HG03460 (cell line): ENCODE measurements at regions not wholly inside any gene's neighbourhood (a gene's known extent, or its start where the extent isn't known, plus 50 kb on each side); places are given as distances from the start of the nearest gene placed in this dataset.
"Not testable (repeated sequence)": the region's sequence is repeated elsewhere in the genome, so short reads cannot be mapped to it uniquely, and the experiment has no call there.

Experiments
- ATAC-seq: cut with Tn5 transposase; IDR thresholded peaks from one replicate; pipeline ENCODE4 v1.9.1; 2021; ENCODE audit not compliant: unreplicated experiment

DNA sequence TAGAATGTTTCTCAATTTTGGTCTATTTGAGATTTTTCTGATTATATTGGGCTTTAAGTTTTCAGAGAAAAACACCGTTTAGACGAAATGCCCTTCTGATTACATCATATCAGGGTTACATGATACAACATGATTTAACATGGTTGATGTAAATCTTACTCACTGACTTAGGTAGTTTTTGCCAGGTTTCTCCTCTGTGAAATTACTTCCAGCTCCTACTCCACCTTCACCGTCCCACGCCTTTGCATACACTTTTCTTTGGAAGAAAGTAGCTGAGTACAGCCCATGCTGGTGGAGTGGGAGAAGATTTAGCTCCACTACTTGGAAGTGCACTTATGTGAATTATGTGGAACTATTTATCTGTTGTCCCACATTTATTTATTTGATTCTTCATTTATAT is 433.2 kb upstream of the KLHL1 start:
- ATAC-seq = no peak

DNA sequence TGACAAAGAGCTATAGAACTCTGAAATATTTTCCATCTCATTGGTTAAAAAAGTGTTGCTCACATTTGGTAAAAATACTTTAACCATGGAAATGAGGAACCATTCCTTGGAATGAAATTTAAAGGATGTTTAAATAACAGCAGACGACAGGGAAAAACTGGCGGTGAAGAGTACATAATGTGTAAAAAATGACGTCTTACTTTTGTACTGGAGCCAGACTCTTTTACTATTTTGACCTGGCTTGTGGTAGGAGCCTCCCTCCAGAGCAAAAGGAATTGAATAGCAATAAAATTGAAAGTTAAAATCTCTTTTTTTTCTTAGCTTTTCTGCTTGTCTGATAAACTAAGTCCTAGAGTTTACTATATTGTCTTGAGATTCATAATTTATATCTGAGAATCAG is 426.2 kb upstream of the KLHL1 start:
- ATAC-seq = no peak

DNA sequence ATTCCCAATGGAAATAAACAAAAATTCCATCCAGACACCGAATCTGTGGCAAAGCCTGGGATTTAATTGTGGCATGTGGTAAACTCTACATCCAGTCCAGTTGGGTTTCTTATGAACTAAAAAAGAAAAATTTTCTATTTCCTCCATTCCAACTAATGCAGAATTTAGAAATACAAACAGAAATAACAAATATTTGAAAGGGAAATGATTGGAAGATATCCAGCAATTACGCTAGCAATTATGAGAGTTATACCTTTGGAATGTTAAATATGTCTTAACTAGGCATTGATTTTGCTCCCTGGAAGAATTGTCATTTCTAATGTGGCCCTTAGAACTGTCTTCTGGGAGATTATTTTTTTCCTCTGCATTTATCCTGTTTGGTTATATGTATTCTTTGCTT is 421.4 kb upstream of the KLHL1 start:
- no peak for ATAC-seq

DNA sequence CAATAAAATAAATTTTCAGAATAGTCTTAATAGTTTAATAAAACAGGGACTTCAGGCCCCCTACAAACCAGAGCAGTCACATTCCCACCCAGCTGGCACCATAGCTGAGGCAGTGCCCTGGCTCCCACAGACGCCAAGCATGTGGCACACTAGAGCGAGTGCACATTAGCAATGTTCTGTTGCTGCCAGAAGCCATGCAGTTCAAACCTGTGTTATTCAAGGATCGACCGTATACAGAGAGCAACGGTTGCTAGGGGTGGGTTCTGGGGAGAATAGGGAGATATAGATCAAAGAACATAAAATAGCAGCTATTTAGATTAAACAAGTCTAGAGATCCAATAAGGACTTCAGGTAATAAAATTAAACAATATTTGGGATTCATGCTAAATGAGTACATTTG is 419.3 kb upstream of the KLHL1 start:
- no peak for ATAC-seq

DNA sequence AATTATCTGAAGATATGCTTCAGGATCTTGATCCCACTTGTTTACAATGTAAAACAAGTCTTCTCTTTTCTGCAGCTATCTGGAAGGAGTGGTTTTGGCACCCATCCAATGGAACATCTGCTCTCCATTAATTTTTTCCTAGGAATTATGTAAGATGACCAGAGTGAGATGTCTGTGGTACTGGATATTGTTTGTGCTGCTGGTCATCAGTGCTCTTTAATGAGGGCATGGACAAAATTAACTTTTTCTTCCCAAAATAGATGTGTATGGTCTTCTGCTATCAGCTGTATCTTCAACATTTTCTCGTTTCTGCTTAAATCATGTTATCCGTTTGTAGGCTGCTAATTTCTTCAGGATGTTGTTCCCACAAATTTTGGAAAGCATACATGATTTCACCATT is 415.4 kb upstream of the KLHL1 start:
- no peak for ATAC-seq

DNA sequence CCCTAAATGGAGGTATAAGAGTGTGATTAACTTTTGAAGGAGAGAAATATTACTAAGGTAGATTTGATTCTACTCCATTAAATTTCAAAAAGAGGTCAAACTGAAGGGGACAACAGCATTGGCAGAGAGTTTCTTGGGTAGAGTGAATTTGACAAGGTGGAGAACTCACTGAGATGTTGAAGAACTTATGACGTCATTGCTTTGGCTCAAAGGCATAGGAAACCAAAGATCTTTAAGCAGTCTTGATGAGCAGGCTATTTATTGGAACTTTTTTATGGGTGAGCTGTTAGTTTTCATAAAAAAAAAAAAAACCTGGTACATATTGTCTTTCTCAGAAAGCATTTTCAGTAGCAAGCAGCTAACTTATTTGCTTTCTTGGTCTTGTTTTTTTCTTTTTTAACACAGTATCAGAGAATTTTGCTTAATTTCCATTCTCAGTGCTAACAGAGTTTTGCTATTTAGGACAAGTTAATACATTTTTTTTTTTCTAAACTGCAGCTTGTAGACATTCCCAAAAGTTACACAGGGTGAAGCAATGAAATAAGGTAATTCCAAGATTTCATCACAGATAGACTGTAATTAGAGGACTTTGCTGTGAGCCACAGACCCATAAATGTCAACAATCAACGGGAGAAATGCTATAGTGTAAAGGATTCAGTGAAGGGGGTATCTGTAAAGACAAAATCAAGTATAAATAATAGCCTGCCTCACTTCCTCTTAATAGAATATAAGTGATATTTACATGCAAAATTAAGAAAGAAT is 412.2 kb upstream of the KLHL1 start:
- no peak for ATAC-seq

DNA sequence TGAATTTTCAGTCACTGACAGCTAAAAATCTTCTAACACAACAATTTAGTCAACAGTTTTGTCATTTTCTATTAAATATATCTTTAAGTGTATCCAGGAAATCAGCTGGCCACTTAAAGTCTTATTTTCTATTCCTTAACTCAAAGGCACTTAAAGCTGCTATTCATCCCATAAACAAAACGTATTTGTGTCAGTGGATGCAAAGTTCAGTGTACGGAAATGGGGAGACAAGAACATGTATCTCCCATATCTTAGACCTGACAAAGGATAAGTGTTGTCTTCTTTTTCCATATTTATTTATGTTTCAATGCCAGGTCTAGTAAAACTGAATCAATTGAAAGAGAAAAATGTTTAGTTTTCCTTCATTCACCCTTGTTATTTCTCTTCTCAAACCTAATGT is 409.8 kb upstream of the KLHL1 start:
- no peak for ATAC-seq

DNA sequence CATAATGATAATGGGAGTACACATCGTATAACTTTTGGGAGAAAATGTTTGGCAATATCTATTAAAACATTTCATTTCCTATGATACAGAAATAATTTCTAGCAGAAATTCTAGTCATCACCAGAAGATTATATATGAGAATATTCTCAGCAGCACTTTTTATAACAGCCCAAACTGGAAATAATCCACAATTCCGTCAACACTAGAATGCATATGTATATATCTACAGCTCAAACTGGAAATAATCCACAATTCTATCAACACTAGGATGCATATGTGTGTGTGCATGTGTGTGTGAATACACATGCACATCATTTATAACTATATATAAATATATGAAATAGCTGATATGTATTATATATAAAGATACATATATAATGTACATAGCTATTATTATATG is 408.0 kb upstream of the KLHL1 start:
- no peak for ATAC-seq

DNA sequence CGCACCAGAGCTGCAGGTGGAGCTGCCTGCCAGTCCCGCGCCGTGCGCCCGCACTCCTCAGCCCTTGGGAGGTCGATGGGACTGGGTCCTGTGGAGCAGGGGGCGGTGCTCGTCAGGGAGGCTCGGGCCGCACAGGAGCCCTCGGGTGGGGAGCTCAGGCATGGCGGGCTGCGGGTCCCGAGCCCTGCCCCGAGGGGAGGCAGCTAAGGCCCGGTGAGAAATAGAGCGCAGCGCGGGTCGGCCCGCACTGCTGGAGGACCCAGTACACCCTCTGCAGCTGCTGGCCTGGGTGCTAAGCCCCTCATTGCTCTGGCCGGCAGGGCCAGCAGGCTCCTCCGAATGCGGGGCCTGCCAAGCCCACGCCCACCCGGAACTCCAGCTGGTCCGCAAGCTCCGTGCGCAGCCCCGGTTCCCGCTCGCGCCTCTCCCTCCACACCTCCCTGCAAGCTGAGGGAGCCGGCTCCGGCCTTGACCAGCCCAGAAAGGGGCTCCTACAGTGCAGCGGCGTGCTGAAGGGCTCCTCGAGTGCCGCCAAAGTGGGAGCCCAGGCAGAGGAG is 403.7 kb upstream of the KLHL1 start:
- ATAC-seq = not testable (repeated sequence)

DNA sequence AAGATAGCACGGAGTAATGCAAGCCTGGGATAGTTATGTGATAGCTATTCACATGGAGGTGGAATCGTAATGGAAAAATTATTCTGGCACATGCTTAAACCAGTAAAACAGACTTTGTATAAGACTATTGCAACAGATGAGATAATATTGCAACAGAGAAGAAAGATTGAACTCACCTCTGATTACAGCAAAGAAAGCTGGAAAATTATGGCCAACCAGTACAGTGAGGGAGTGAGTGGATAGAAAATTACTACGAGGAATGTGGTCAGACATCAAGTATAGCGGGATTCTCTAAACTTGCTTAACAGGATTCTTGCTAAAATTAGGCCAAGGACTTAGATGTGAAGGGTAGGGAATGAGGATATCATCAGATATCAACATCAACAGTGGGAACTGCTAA is 397.6 kb upstream of the KLHL1 start:
- ATAC-seq = no peak

DNA sequence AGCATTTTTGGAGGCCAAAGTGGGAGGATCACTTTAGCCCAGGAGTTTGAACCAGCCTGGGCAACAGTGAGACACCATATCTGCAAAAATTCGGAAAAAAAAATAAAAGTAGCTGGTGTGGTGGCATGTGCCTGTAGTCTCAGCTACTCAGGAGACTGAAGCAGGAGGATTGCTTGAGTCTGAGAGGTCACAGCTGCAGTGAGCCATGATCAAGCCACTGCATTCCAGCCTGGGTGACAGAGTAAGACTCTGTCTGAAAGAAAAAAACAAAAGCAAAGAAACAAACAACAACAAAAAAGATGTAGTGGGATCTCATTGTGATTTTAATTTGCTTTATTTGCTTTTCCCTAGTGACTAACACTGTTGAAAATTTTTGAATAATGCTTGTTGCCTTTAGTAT is 394.7 kb upstream of the KLHL1 start:
- no peak for ATAC-seq

DNA sequence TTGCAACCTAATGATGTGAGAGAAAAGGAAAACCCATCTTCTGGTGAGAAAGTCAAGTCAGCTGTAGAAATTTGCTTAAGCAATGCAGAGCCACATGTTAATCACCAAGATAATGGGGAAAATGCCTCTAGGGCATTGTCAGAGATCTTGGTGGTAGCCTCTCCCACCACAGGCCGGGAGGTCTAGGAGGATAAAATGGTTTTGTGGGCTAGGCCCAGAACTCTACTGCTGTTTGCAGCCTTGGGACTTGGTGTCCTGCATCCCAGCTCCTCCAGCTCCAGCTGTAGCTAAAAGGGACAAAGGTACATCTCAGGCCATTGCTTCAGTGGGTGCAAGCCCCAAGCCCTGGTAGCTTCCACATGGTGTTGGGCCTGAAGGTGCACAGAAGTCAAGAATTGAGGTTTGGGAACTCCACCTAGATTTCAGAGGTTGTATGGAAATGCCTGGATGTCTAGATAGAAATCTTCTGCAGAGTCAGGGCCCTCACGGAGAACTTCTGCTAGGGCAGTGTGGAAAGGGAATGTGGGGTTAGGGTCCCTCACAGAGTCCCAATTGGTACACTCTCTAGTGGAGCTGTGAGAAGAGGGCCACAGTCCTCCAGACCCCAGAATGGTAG is 382.2 kb upstream of the KLHL1 start:
- ATAC-seq = no peak

DNA sequence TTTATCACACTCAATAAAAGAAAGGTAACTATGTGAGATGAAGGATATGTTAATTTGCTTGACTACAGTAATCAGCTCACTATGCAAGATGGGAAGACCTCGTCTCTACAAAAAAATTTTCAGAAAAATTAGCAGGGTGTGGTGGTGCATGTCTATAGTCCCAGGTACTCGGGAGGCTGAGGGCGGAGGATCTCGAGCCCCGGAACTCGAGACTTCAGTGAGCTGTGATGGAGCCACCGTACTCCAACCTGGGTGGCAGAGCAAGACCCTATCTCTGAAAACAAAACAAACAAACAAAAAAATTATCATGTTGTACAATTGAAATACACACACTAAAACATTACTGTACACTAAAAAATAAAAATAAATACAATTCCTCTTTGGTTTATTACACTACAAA is 376.7 kb upstream of the KLHL1 start:
- no peak for ATAC-seq

DNA sequence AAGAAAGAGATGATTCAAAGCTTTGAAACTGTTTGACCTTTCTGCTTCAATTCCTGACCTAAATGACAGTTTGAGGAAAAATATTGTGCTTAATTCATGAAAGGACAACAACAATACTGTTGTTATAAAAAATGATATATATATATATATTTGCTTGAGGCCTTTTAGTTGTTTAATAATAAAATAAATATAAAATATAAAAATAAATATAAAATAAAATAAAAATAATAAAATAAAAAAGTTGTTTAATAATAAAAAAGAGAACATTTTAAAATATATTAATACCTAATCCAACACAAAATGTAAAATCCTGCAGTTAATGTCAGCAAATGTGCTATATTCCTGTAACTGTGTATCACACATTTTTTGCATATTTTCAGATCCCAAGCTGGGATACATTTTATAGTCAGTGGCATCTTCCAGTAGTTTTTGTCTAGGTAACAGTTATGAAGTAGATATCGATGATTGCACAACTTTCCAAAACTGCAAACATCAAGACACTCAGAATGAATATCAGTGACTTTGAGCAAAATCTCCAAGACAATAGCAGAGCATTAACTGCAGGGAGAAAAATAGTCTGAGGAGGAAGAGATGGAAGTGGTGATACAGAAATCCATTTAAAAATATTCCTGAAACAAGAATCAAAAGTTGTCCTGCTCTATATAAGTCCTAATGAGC is 375.5 kb upstream of the KLHL1 start:
- no peak for ATAC-seq

DNA sequence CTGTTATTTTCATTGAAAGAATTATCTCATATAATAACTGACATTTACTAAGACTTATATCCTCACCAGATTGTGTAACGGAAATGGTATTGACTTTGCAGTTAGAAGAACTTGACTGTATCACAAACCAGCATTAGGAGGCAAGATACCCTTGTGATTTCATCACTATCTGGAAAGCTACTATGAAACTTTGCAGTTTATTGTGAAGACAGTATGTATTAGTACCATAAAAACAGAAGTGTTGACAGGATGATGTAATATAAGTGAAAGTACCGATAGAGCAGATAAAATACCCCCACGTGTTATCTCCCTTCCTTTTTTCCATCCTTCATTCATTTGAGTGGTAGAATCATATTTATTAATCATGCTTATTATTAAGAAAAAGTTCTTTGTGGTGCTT is 365.7 kb upstream of the KLHL1 start:
- no peak for ATAC-seq

DNA sequence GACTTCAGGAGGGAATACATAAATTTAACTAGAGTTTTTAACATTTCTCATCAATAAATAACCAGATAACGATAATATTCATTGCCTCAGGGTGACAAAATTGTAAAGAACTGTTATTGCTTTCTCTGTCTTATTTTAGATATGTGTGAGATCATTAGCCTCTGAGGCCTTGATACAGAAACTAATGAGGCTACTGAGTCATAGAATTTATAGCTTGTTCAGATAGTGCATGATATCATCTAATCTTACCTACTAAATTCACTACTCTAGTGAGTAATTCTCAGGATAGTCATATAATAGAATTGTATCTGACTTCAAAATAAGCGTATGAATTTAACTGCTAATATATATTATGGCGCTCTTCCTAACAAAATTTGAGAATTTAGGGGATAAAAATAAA is 360.8 kb upstream of the KLHL1 start:
- ATAC-seq = no peak

DNA sequence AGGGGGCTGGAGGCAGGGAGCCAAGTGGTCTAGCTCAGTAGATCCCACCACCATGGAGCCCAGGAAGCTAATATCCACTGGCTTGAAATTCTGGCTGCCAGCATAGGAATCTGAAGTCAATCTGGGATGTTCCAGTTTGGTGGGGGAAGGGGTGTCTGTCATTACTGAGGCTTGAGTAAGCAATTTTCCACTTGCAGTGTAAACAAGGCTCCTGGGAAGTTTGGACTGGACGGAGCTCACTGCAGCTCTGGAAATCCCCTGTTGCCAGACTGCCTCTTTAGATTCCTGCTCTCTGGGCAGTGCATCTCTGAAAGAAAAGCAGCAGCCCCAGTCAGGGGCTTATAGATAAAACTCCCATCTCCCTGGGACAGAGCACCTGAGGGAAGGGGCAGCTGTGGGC is 349.2 kb upstream of the KLHL1 start:
- ATAC-seq = no peak

DNA sequence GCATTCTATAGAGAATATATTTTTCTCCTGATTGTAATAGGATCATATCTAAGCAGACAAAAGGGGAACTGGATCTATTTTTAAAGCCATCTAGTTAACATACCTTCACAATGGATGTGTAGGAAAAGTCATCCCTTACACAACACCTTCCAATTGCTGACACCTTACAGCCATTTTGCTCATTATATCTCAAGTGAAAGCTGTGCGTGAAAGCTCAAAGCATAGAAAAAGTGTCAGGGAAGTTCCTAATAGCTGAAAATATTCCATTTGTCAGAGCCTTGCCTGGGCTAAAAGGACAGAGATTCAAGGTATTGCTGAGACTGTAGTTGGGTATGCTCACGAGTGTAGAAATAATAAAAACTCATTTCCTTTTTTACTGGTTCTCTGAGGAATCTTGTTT is 340.6 kb upstream of the KLHL1 start:
- no peak for ATAC-seq

DNA sequence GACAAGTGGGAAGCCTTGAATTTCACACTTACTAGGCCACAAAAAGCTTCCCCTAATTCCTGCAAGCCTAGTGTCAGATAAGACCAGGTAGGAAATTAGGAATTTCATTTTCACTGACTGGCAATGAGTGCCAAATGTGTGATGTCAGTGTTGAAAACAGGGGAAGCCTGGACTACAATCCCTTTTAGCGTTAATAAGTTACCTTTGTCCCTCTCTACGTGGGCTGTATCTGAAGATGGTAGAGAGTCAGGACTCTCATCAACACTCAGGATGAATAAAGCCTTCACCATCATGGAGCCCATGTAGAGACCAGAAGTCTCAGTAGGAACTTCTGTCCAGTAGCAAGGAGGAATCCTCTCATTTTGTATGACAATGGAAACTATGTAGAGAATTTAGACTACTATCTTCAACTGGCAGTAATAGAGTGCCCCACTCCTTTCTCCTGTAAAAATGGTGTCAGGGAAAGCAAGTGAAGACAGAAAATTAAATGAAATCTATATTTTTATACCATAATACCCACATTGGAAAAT is 324.1 kb upstream of the KLHL1 start:
- ATAC-seq = no peak

DNA sequence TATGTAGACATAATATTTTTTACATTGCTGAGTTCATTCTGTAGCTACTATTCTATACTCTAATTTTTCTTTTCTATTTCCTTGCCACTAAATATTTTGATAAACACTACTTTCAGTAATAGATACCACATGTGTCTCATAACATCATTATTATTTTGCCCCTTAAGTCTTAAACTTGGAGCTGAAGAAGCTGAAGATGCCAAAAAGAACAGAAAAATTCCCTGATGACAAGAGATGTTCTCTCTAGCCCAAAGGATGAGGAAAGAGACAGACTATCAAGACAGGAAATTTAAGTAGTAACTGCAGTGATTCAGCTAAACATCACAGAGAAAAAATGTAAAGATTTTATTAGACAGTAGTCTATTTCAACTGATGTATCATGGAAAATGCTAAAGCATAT is 322.0 kb upstream of the KLHL1 start:
- no peak for ATAC-seq

DNA sequence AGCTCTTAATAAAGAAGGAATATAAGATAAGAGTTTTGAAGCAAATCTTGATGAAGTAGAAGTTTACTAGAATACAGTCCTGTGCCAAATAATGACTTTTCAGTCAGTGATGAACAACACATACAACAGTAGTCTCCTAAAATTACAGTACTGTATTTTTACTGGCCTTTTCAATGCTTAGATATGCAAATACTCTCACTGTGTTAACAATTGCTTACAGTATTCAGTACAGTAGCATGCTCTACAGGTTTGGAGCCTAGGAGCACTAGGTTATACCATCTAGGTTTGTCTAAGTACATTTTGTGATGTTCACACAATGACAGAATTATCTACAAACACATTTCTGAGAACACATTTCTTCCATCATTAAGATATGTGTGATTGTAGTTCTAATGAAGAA is 316.7 kb upstream of the KLHL1 start:
- ATAC-seq = no peak

DNA sequence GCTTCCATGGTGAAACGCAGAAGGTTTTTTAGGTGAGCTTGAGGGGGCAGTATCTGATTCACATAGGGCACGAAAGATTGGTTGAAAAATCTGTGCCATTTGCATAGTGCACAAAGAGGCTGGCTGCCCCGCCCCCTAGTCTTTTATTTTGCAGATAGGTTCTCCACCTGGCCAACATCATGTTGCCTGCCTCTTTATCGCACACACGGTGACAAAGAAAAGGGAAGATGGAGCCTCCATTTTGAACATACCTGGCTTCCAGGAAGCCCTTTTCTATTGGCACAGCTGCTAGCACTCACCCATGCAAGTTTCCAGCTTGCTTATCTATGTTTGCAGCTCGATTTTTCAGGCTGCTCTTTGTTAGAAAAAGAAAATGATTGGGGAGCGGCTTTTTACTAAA is 316.2 kb upstream of the KLHL1 start:
- ATAC-seq = no peak
